Pancreas (tissue), 10 donors: ENCODE measurements at regions not wholly inside any gene's neighbourhood (a gene's known extent, or its start where the extent isn't known, plus 50 kb on each side); places are given as distances from the start of the nearest gene placed in this dataset.

Experiments
- ATAC-seq, 4 donors: fragments of 200-7000 bp; cut with Tn5 transposase; one replicate each; pipeline versions ENCODE4 v1.8.0 to v1.9.1; 2020; ENCODE audit warnings: mild to moderate bottlenecking in 4 of 4, moderate library complexity in 4 of 4
- DNase-seq, 6 donors: peaks; one replicate each; pipeline ENCODE4 v3.0.0-alpha.2; 2020
- FAIRE-seq: peaks from 2 replicates; lab custom pipeline; 2012; peaks lifted over from hg19 to GRCh38; lab: Jason Lieb, UNC
- H3K27ac ChIP-seq, 4 donors: fragments of 200-600 bp; sonication (generic); 1 replicate in 3 of 4; 2 replicates in 1 of 4; pipeline versions ENCODE4 v1.5.0 to v1.8.0; 2020
- H3K27me3 ChIP-seq, 4 donors: fragments of 200-600 bp; one replicate each; pipeline ENCODE4 v1.8.0; 2021
- H3K36me3 ChIP-seq, 3 donors: fragments of 200-600 bp; sonication (generic) in 1 of 3; one replicate each; pipeline versions ENCODE4 v1.5.0 to v1.8.0; 2020 to 2021
- H3K4me1 ChIP-seq, 3 donors: fragments of 200-600 bp; one replicate each; pipeline ENCODE4 v1.8.0; 2021
- H3K4me3 ChIP-seq, 4 donors: fragments of 200-600 bp; sonication (generic) in 2 of 4; one replicate each; pipeline versions ENCODE4 v1.5.0 to v1.8.0; 2020 to 2021
- H3K9me3 ChIP-seq, 4 donors: fragments of 200-600 bp; one replicate each; pipeline ENCODE4 v1.8.0; 2021
- WGBS, 2 donors: extraction: QIAGEN DNeasy Blood & Tissue Kit; methylation state at CpG; one replicate each; pipeline ENCODE4 v1.1.7; 2013; 5-methylcytosine and 5-hydroxymethylcytosine counted together
- intact Hi-C, 3 donors: fragments of 100-400 bp; cut with DNase I; formaldehyde crosslinking; loops; one replicate each; pipeline versions ENCODE4 v1.11.1 to v1.14.2; 2022
- TF ChIP-seq, protein P1 (sequence below), 4 donors: fragments of 200-600 bp; sonication (generic) in 3 of 4; IDR thresholded peaks; one replicate each; pipeline versions ENCODE4 v1.5.0 to v1.8.0; 2021; ENCODE audit warnings: antibody characterized with exemption in 4 of 4
- donor health status: healthy with polysubstance abuse.
- donor health status: DM: no; HTN: no; CAD: no; lungs with moderate emphysema.
- donor health status: DM: no; HTN: no; CAD: no.
- donor health status: control.
- donor health status: control.
- donor health status: Bipolar disorder and iron deficiency.
- donor health status: DM: yes; HTN: yes; CAD: no.
- donor health status: DM: no; HTN: no; CAD: no.
- donor health status: DM: no; HTN: no; CAD: no.
- donor health status: DM: yes; HTN: yes; CAD: no.

DNA sequence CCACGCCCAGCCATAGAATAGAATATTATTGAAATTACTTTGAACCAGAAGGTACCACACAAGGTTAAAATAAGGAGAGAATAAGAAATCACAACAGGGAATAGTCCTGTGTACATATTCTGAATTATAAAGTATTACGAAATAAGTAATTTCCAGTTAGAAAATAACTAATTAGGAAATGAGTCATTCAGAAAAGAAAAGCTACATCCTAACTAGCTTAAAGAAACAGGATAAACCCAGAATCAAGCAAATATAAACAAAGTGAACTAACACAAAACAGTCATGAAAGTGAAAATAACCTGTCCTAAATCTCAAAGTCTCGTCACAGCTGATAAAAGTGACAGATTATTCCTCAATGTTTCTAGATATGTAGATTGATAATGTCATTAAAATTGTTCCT lies 74.8 kb upstream of the NEBL start:
- TF ChIP-seq, protein P1, sequence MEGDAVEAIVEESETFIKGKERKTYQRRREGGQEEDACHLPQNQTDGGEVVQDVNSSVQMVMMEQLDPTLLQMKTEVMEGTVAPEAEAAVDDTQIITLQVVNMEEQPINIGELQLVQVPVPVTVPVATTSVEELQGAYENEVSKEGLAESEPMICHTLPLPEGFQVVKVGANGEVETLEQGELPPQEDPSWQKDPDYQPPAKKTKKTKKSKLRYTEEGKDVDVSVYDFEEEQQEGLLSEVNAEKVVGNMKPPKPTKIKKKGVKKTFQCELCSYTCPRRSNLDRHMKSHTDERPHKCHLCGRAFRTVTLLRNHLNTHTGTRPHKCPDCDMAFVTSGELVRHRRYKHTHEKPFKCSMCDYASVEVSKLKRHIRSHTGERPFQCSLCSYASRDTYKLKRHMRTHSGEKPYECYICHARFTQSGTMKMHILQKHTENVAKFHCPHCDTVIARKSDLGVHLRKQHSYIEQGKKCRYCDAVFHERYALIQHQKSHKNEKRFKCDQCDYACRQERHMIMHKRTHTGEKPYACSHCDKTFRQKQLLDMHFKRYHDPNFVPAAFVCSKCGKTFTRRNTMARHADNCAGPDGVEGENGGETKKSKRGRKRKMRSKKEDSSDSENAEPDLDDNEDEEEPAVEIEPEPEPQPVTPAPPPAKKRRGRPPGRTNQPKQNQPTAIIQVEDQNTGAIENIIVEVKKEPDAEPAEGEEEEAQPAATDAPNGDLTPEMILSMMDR (IDR thresholded peaks at IDR 0.05), result no peak
- no peaks in the 10 kb centered on the region for H3K27me3 ChIP-seq
- intact Hi-C loops, result no loop called here
- FAIRE-seq (no peak), ATAC-seq (no peak), DNase-seq (no peak)
- no peaks in the 10 kb centered on the region for H3K36me3 ChIP-seq
- H3K4me3 ChIP-seq, result no peak overlapping the region
- no peaks in the 10 kb centered on the region for H3K4me1 ChIP-seq
- H3K27ac ChIP-seq, result no peak overlapping the region
- H3K9me3 ChIP-seq, result no peaks in the 10 kb centered on the region
- 60 to 69% methylated on average over 3 of the region's 3 CpGs for WGBS, 2 donors

DNA sequence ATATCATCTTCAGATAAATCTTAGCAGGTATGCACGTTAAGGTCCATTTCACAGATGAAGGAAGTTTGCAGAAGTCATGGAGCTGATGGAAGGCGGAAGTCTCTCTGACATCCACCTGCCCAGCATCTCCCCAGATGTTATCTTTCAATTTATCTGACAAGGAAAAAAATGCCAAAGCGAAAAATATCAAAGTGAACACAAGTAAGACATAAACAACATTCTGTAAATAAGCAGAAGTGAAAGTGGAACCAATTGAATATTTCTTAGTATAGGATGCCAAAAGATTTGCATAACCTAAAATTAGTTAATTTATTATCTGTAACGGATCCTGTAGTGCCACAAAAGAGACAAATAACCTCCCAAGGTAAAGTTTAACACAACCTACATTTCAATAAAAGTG lies 73.6 kb upstream of the NEBL start:
- ATAC-seq, result no peak
- no peak for FAIRE-seq
- Histone ChIP-seq H3K4me1 (no peaks in the 10 kb centered on the region), H3K27me3 (no peaks in the 10 kb centered on the region), H3K27ac (no peak overlapping the region), H3K36me3 (no peaks in the 10 kb centered on the region), H3K9me3 (no peaks in the 10 kb centered on the region), H3K4me3 (no peak overlapping the region)
- DNase-seq, result no peak
- TF ChIP-seq, protein P1 (IDR thresholded peaks at IDR 0.05), result no peak
- WGBS, 2 donors, result 68 to 71% methylated on average over 4 of the region's 4 CpGs
- intact Hi-C loops, result no loop called here

DNA sequence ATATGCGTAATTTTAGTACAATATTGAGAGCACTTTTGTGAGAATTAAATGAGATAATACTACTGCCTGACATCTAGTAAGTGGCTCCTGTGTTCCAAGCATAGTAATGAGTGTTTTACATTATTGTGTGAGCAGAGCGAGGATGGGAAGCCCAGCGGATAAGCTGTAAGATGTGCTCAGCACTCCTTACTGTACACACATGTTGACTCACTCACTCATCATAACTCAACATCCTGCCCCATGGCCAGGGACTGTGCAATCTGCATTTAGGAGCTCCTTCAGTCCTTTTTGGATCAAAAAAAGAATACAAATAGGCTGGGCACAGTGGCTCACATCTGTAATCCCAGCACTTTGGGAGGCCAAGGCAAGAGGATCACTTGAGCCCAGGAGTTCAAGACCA lies 72.9 kb upstream of the NEBL start:
- TF ChIP-seq, protein P1 (IDR thresholded peaks at IDR 0.05), result no peak
- Histone ChIP-seq H3K9me3 (no peaks in the 10 kb centered on the region), H3K27ac (no peak overlapping the region), H3K4me1 (no peaks in the 10 kb centered on the region), H3K36me3 (no peaks in the 10 kb centered on the region), H3K27me3 (no peaks in the 10 kb centered on the region), H3K4me3 (no peak overlapping the region)
- FAIRE-seq, result no peak
- DNase-seq, result no peak
- ATAC-seq, result no peak
- intact Hi-C loops, result no loop called here
- 97 to 98% methylated on average over 3 of the region's 3 CpGs for WGBS, 2 donors

DNA sequence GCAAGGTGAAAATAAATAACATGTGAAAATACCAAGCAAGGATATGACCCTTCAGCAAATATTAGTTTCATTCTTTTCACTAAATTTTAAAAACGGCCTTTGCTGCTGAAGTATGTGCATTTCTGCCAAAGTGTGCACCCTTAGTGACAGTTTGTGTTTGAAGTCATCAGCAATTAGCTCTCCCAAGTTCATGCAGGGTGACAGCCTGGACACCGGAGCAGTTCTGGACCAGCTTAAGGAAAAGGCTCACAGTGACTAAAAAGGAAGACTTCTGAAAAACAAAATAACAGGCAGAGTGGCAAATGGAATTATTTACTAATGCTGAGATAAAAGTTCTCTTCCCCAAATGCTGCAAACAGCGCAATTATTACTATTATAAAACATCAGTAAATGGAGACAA lies 69.3 kb upstream of the NEBL start:
- H3K27me3 ChIP-seq, result no peaks in the 10 kb centered on the region
- no peak overlapping the region for H3K27ac ChIP-seq
- H3K9me3 ChIP-seq, result no peaks in the 10 kb centered on the region
- intact Hi-C loops, result no loop called here
- TF ChIP-seq, protein P1 (IDR thresholded peaks at IDR 0.05), result no peak
- 90 to 94% methylated on average over 3 of the region's 3 CpGs for WGBS, 2 donors
- H3K4me1 ChIP-seq, result no peaks in the 10 kb centered on the region
- FAIRE-seq (no peak), ATAC-seq (no peak), DNase-seq (no peak)
- H3K4me3 ChIP-seq, result no peak overlapping the region
- H3K36me3 ChIP-seq, result no peaks in the 10 kb centered on the region

GRCh38 chr10:20963721-20964595 lies 66.8 kb upstream of the NEBL start:
- H3K9me3 ChIP-seq, result no peaks in the 10 kb centered on the region
- H3K4me1 ChIP-seq, result no peaks in the 10 kb centered on the region
- WGBS, 2 donors, result 87 to 96% methylated on average over 5 of the region's 5 CpGs
- intact Hi-C loops, result no loop called here
- TF ChIP-seq, protein P1 (IDR thresholded peaks at IDR 0.05), result no peak
- no peak overlapping the region for H3K4me3 ChIP-seq
- no peak for ATAC-seq
- no peaks in the 10 kb centered on the region for H3K36me3 ChIP-seq
- H3K27ac ChIP-seq, result no peak overlapping the region
- H3K27me3 ChIP-seq, result no peaks in the 10 kb centered on the region
- DNase-seq, result no peak
- no peak for FAIRE-seq
